Large intestine (tissue), 3 donors: ENCODE measurements at regions not wholly inside any gene's neighbourhood (a gene's known extent, or its start where the extent isn't known, plus 50 kb on each side); places are given as distances from the start of the nearest gene placed in this dataset.

Experiments used
- DNase-seq, 2 donors: peaks; one replicate each; pipeline versions ENCODE4 v3.0.0 to v3.0.0-alpha.2; 2013
- H3K27ac ChIP-seq: one replicate; pipeline ENCODE4 v1.5.1; 2013; ENCODE audit warnings: low read length
- H3K27me3 ChIP-seq: 2 replicates; pipeline ENCODE4 v1.6.1; 2013; ENCODE audit warnings: low read length; ENCODE audit not compliant: control insufficient read depth, insufficient read depth
- H3K36me3 ChIP-seq: 2 replicates; pipeline ENCODE4 v1.6.1; 2013; ENCODE audit warnings: low read length; ENCODE audit not compliant: control insufficient read depth, insufficient read depth
- H3K4me1 ChIP-seq: one replicate; pipeline ENCODE4 v1.6.1; 2013; ENCODE audit warnings: low read length; ENCODE audit not compliant: control insufficient read depth, insufficient read depth
- H3K4me3 ChIP-seq: one replicate; pipeline ENCODE4 v1.5.1; 2013; ENCODE audit warnings: low read length
- H3K9me3 ChIP-seq: one replicate; pipeline ENCODE4 v1.6.1; 2013; ENCODE audit warnings: mild to moderate bottlenecking, low read depth, low read length, moderate library complexity; ENCODE audit not compliant: control insufficient read depth
- WGBS: methylation state at CpG from one replicate; pipeline ENCODE4 v1.1.5; 2013; ENCODE audit warnings: low lambda C conversion rate; ENCODE audit not compliant: insufficient coverage; 5-methylcytosine and 5-hydroxymethylcytosine counted together

- DNase-seq, result no peak
- Histone ChIP-seq H3K4me3 (no peak overlapping the region), H3K27ac (no peak overlapping the region), H3K36me3 (no peaks in the 10 kb centered on the region), H3K4me1 (no peaks in the 10 kb centered on the region), H3K9me3 (no peaks in the 10 kb centered on the region), H3K27me3 (no peaks in the 10 kb centered on the region)
- no CpG with 5 or more reads among the region's 1 CpG for WGBS
Measured at GRCh38 chr3:132183811-132184210, 133.4 kb upstream of the ACP3 start.

GRCh38 chr3:132187746-132188145 lies 129.5 kb upstream of the ACP3 start:
- no CpG with 5 or more reads among the region's 2 CpGs for WGBS
- Histone ChIP-seq H3K9me3 (no peaks in the 10 kb centered on the region), H3K27ac (no peak overlapping the region), H3K4me3 (no peak overlapping the region), H3K27me3 (peaks cover 3% of the 10 kb centered on the region), H3K4me1 (no peaks in the 10 kb centered on the region), H3K36me3 (no peaks in the 10 kb centered on the region)
- DNase-seq, result no peak

GRCh38 chr3:132189601-132190000 lies 127.6 kb upstream of the ACP3 start:
- DNase-seq, result no peak
- Histone ChIP-seq H3K27ac (no peak overlapping the region), H3K27me3 (peaks cover 3% of the 10 kb centered on the region), H3K36me3 (no peaks in the 10 kb centered on the region), H3K9me3 (no peaks in the 10 kb centered on the region), H3K4me3 (no peak overlapping the region), H3K4me1 (no peaks in the 10 kb centered on the region)
- no CpG with 5 or more reads among the region's 3 CpGs for WGBS

GRCh38 chr3:132196113-132196512 lies 121.1 kb upstream of the ACP3 start:
- H3K36me3 ChIP-seq, result no peaks in the 10 kb centered on the region
- no peaks in the 10 kb centered on the region for H3K27me3 ChIP-seq
- no peaks in the 10 kb centered on the region for H3K4me1 ChIP-seq
- no peaks in the 10 kb centered on the region for H3K9me3 ChIP-seq
- no CpG with 5 or more reads among the region's 1 CpG for WGBS
- H3K4me3 ChIP-seq, result no peak overlapping the region
- no peak overlapping the region for H3K27ac ChIP-seq
- no peak for DNase-seq

GRCh38 chr3:132198516-132198915 lies 118.7 kb upstream of the ACP3 start:
- H3K36me3 ChIP-seq, result no peaks in the 10 kb centered on the region
- no peak overlapping the region for H3K4me3 ChIP-seq
- no peaks in the 10 kb centered on the region for H3K4me1 ChIP-seq
- no peaks in the 10 kb centered on the region for H3K27me3 ChIP-seq
- no peak for DNase-seq
- no peak overlapping the region for H3K27ac ChIP-seq
- H3K9me3 ChIP-seq, result no peaks in the 10 kb centered on the region

GRCh38 chr3:132199451-132199850 lies 117.8 kb upstream of the ACP3 start:
- no peaks in the 10 kb centered on the region for H3K36me3 ChIP-seq
- no peak for DNase-seq
- 60% methylated on average over 1 of the region's 1 CpG for WGBS

GRCh38 chr3:132202586-132202985 lies 114.6 kb upstream of the ACP3 start:
- no peak overlapping the region for H3K4me3 ChIP-seq
- DNase-seq, result no peak
- no peak overlapping the region for H3K27ac ChIP-seq
- no CpG with 5 or more reads among the region's 3 CpGs for WGBS
- H3K9me3 ChIP-seq, result no peaks in the 10 kb centered on the region
- H3K36me3 ChIP-seq, result no peaks in the 10 kb centered on the region
- no peaks in the 10 kb centered on the region for H3K4me1 ChIP-seq
- no peaks in the 10 kb centered on the region for H3K27me3 ChIP-seq

More at GRCh38 chr3:132199451-132199850, 117.8 kb upstream of the ACP3 start:
- no peaks in the 10 kb centered on the region for H3K27me3 ChIP-seq
- no peaks in the 10 kb centered on the region for H3K4me1 ChIP-seq
- H3K4me3 ChIP-seq, result no peak overlapping the region
- H3K27ac ChIP-seq, result no peak overlapping the region
- H3K9me3 ChIP-seq, result no peaks in the 10 kb centered on the region

GRCh38 chr3:132203889-132204596 lies 113.2 kb upstream of the ACP3 start:
- no CpG with 5 or more reads among the region's 3 CpGs for WGBS

GRCh38 chr3:132205609-132206008 lies 111.6 kb upstream of the ACP3 start:
- Histone ChIP-seq H3K27ac (no peak overlapping the region), H3K36me3 (no peaks in the 10 kb centered on the region), H3K27me3 (no peaks in the 10 kb centered on the region), H3K9me3 (no peaks in the 10 kb centered on the region), H3K4me3 (no peak overlapping the region), H3K4me1 (no peaks in the 10 kb centered on the region)
- no peak for DNase-seq

More at GRCh38 chr3:132203889-132204596, 113.2 kb upstream of the ACP3 start:
- no peaks in the 10 kb centered on the region for H3K27me3 ChIP-seq
- H3K9me3 ChIP-seq, result no peaks in the 10 kb centered on the region
- H3K4me1 ChIP-seq, result no peaks in the 10 kb centered on the region
- no peaks in the 10 kb centered on the region for H3K36me3 ChIP-seq
- DNase-seq, result no peak
- H3K4me3 ChIP-seq, result no peak overlapping the region
- no peak overlapping the region for H3K27ac ChIP-seq

GRCh38 chr3:132209855-132210254 lies 107.4 kb upstream of the ACP3 start:
- H3K27ac ChIP-seq, result no peak overlapping the region
- no peak for DNase-seq
- H3K9me3 ChIP-seq, result no peaks in the 10 kb centered on the region
- no peaks in the 10 kb centered on the region for H3K36me3 ChIP-seq
- H3K27me3 ChIP-seq, result no peaks in the 10 kb centered on the region
- no peak overlapping the region for H3K4me3 ChIP-seq
- no peaks in the 10 kb centered on the region for H3K4me1 ChIP-seq

- Histone ChIP-seq H3K27me3 (no peaks in the 10 kb centered on the region), H3K4me1 (no peaks in the 10 kb centered on the region), H3K4me3 (no peak overlapping the region), H3K36me3 (no peaks in the 10 kb centered on the region), H3K9me3 (no peaks in the 10 kb centered on the region), H3K27ac (no peak overlapping the region)
- peak; percentile 9 for DNase-seq
- WGBS, result 100% methylated on average over 1 of the region's 9 CpGs
Measured at GRCh38 chr3:132210476-132211346, 106.5 kb upstream of the ACP3 start.
